Endothelial cell of umbilical vein (primary cell): ENCODE measurements at regions not wholly inside any gene's neighbourhood (a gene's known extent, or its start where the extent isn't known, plus 50 kb on each side); places are given as distances from the start of the nearest gene placed in this dataset.

Source experiments
- CTCF ChIP-seq, 2 donors: IDR thresholded peaks; 1 replicate in 1 of 2; 2 replicates in 1 of 2; pipeline ENCODE4 v1.5.1; 2011; ENCODE audit warnings: low read length in 2 of 2, mild to moderate bottlenecking in 2 of 2, moderate library complexity in 2 of 2, control low read depth in 1 of 2, inconsistent platforms in 1 of 2, low read depth in 1 of 2; ENCODE audit not compliant: insufficient read depth in 1 of 2; ENCODE audit errors: extremely low read depth in 1 of 2
- FOS ChIP-seq: IDR thresholded peaks from 2 replicates; pipeline ENCODE4 v1.6.1; 2011; ENCODE audit warnings: mild to moderate bottlenecking, low read length, moderate library complexity, borderline replicate concordance; ENCODE audit not compliant: insufficient read depth
- GATA2 ChIP-seq: IDR thresholded peaks from 2 replicates; pipeline ENCODE4 v1.7.0; 2011; ENCODE audit warnings: low read depth, mild to moderate bottlenecking, moderate library complexity, mixed read lengths, low read length; ENCODE audit not compliant: insufficient read length, insufficient read depth
- POLR2A ChIP-seq: IDR thresholded peaks from 2 replicates; pipeline ENCODE4 v1.6.1; 2012; ENCODE audit warnings: low read depth, mild to moderate bottlenecking, control low read depth, low read length
- POLR2AphosphoS5 ChIP-seq: IDR thresholded peaks from 2 replicates; pipeline ENCODE4 v1.6.1; 2012; ENCODE audit warnings: low read depth, mild to moderate bottlenecking, control low read depth, low read length, moderate library complexity; ENCODE audit not compliant: insufficient read depth

- TF ChIP-seq GATA2 = no peak
- TF ChIP-seq CTCF (IDR thresholded peaks at IDR 0.05; ENCODE audit: extremely low read depth in 1 of 2, insufficient read depth in 1 of 2, low read depth in 1 of 2, low read length in 2 of 2) = no peak
- no peak for TF ChIP-seq POLR2AphosphoS5
- TF ChIP-seq POLR2A = no peak
- TF ChIP-seq FOS = no peak
Observed at GRCh38 chr5:136626531-136626930, 261.2 kb upstream of the TRPC7 start.
